GM12891 (cell line): ENCODE measurements at regions not wholly inside any gene's neighbourhood (a gene's known extent, or its start where the extent isn't known, plus 50 kb on each side); places are given as distances from the start of the nearest gene placed in this dataset.

Experiments used
- POLR2AphosphoS5 ChIP-seq: IDR thresholded peaks from 2 replicates; pipeline ENCODE4 v1.6.1; 2011; ENCODE audit warnings: low read depth, low read length, control low read depth
- TAF1 ChIP-seq: IDR thresholded peaks from 2 replicates; pipeline ENCODE4 v1.6.1; 2011; ENCODE audit warnings: low read depth, low read length, control low read depth

- TF ChIP-seq POLR2AphosphoS5 (no peak), TAF1 (no peak)
Observed at GRCh38 chr4:81622028-81622427, 150.3 kb upstream of the RASGEF1B start.
